Heart right ventricle (tissue), 16 donors: ENCODE measurements at regions not wholly inside any gene's neighbourhood (a gene's known extent, or its start where the extent isn't known, plus 50 kb on each side); places are given as distances from the start of the nearest gene placed in this dataset.

Experiments
- ATAC-seq, 8 donors: fragments of 200-7000 bp; cut with Tn5 transposase; one replicate each; pipeline ENCODE4 v1.9.1; 2020; ENCODE audit warnings: mild to moderate bottlenecking in 8 of 8, moderate library complexity in 8 of 8, moderate number of reproducible peaks in 1 of 8
- DNase-seq, 2 donors: peaks; one replicate each; pipeline ENCODE4 v3.0.0-alpha.2; 2020
- H3K27ac ChIP-seq, 10 donors: fragments of 200-600 bp; sonication (generic) in 2 of 10; one replicate each; pipeline versions ENCODE4 v1.5.0 to v1.8.0; 2020 to 2022; ENCODE audit warnings: mild to moderate bottlenecking in 3 of 10
- H3K27me3 ChIP-seq, 7 donors: fragments of 200-600 bp; one replicate each; pipeline ENCODE4 v1.8.0; 2021 to 2022; ENCODE audit warnings: mild to moderate bottlenecking in 2 of 7
- H3K36me3 ChIP-seq, 9 donors: fragments of 200-600 bp; sonication (generic) in 1 of 9; one replicate each; pipeline versions ENCODE4 v1.5.0 to v1.8.0; 2020 to 2022; ENCODE audit warnings: mild to moderate bottlenecking in 2 of 9
- H3K4me1 ChIP-seq, 9 donors: fragments of 200-600 bp; sonication (generic) in 1 of 9; one replicate each; pipeline versions ENCODE4 v1.5.0 to v1.8.0; 2020 to 2022; ENCODE audit warnings: mild to moderate bottlenecking in 4 of 9
- H3K4me3 ChIP-seq, 10 donors: fragments of 200-600 bp; sonication (generic) in 2 of 10; one replicate each; pipeline versions ENCODE4 v1.5.0 to v1.8.0; 2020 to 2022; ENCODE audit warnings: mild to moderate bottlenecking in 7 of 10, moderate library complexity in 2 of 10
- H3K9me3 ChIP-seq, 11 donors: fragments of 200-600 bp in 10 of 11; sonication (generic) in 2 of 11; one replicate each; pipeline versions ENCODE4 v1.5.0 to v1.8.0; 2013 to 2022; ENCODE audit warnings: mild to moderate bottlenecking in 2 of 11, control low read depth in 1 of 11, moderate library complexity in 1 of 11
- WGBS, 2 donors: extraction: QIAGEN DNeasy Blood & Tissue Kit; methylation state at CpG; one replicate each; pipeline ENCODE4 v1.1.7; 2013; ENCODE audit warnings: inconsistent platforms in 1 of 2; 5-methylcytosine and 5-hydroxymethylcytosine counted together
- intact Hi-C, 10 donors: fragments of 100-400 bp; cut with DNase I; formaldehyde crosslinking; loops; one replicate each; pipeline versions ENCODE4 v1.11.1 to v1.14.2; 2022
- TF ChIP-seq, protein P1 (sequence below), 9 donors: fragments of 200-600 bp; sonication (generic) in 2 of 9; IDR thresholded peaks; one replicate each; pipeline versions ENCODE4 v1.5.0 to v1.8.0; 2021 to 2022; ENCODE audit warnings: antibody characterized with exemption in 9 of 9, mild to moderate bottlenecking in 5 of 9, moderate library complexity in 1 of 9
- donor health status: Arrhythmogenic right ventricular cardiomyopathy.
- donor health status: ischemic (EF 13 %, LVEDD 7.1; RV severe dilation, severe dysfunction).
- donor health status: healthy with polysubstance abuse.
- donor health status: DM: no; HTN: yes; CAD: no.
- donor health status: DM: no; HTN: no; CAD: no.
- donor health status: ischemic (EF 25% LVEDD 6.9; RV normal size, moderate dysfunction).
- donor health status: ischemic (EF 25% LVEDD 5.7; RV mildly dilated, moderate dysfunction).
- donor health status: healthy.
- donor health status: DM: yes; HTN: yes; CAD: no.
- donor health status: Ischemic cardiomyopathy.
- donor health status: ischemic (EF 35%, LVEDD 5.7; RV mildly dilated, moderate dysfunction).
- donor health status: nonischemic (EF 11% LVEDD 7.7; RV severe dilation, severe dysfunction).
- donor health status: DM: yes; HTN: yes; CAD: no.
- donor health status: PGD.
- donor health status: ischemic (EF 29% LVEDD 5.4; RV normal size, mild dysfunction).
- donor health status: nonischemic (EF 23%, LVEDD 6.1; RV moderate dilation, normal function).

DNA sequence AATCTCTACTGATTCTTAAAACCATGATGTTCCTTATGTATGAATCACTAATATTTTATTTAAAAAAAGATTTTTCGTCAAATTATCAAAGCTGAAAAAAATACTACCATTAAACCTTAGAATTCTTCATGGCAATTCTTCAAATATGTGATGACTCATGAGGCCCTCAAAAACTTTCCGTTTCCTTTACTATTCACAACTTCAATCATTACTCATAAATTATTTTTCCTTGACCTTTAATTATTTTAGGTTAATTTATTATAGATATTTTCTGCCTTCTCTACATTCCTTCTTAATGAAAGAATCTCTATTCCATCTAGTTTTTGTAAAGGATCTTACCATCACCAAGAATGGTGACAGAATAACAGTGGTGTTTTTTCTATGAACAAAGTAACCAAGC lies 162.1 kb upstream of the SOX5 start:
- Histone ChIP-seq H3K9me3 (no peaks in the 10 kb centered on the region), H3K27me3 (no peaks in the 10 kb centered on the region), H3K4me3 (no peak overlapping the region), H3K4me1 (no peaks in the 10 kb centered on the region), H3K27ac (no peak overlapping the region), H3K36me3 (no peaks in the 10 kb centered on the region)
- WGBS, 2 donors: 65 to 77% methylated on average over 2 of the region's 2 CpGs
- TF ChIP-seq, protein P1, sequence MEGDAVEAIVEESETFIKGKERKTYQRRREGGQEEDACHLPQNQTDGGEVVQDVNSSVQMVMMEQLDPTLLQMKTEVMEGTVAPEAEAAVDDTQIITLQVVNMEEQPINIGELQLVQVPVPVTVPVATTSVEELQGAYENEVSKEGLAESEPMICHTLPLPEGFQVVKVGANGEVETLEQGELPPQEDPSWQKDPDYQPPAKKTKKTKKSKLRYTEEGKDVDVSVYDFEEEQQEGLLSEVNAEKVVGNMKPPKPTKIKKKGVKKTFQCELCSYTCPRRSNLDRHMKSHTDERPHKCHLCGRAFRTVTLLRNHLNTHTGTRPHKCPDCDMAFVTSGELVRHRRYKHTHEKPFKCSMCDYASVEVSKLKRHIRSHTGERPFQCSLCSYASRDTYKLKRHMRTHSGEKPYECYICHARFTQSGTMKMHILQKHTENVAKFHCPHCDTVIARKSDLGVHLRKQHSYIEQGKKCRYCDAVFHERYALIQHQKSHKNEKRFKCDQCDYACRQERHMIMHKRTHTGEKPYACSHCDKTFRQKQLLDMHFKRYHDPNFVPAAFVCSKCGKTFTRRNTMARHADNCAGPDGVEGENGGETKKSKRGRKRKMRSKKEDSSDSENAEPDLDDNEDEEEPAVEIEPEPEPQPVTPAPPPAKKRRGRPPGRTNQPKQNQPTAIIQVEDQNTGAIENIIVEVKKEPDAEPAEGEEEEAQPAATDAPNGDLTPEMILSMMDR (IDR thresholded peaks at IDR 0.05): no peak
- ATAC-seq: no peak
- DNase-seq: no peak
- intact Hi-C loops: no loop called here

DNA sequence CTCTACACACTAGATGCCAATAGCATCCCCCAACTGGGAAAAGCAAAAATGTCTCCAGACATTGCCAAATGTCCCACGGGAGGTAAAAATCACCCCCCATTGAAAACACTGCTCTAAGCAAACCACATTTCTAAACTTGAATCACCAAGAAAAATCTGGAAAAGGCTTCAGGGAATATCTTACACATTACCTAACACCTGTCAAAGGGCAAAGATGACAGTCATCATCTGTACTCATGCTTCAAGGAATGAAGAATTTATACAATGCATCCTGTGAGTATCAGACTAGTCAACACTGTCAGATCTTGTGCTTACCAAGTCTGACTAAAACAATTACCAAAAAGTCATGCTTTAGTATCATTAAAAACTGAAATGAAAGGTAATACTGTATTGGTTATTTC lies 161.6 kb upstream of the SOX5 start:
- TF ChIP-seq, protein P1 (IDR thresholded peaks at IDR 0.05): no peak
- ATAC-seq (no peak), DNase-seq (no peak)
- Histone ChIP-seq H3K27ac (no peak overlapping the region), H3K27me3 (no peaks in the 10 kb centered on the region), H3K9me3 (no peaks in the 10 kb centered on the region), H3K4me3 (no peak overlapping the region), H3K36me3 (no peaks in the 10 kb centered on the region), H3K4me1 (no peaks in the 10 kb centered on the region)
- intact Hi-C loops: no loop called here
- WGBS, 2 donors: 93 to 100% methylated on average over 1 of the region's 1 CpG

DNA sequence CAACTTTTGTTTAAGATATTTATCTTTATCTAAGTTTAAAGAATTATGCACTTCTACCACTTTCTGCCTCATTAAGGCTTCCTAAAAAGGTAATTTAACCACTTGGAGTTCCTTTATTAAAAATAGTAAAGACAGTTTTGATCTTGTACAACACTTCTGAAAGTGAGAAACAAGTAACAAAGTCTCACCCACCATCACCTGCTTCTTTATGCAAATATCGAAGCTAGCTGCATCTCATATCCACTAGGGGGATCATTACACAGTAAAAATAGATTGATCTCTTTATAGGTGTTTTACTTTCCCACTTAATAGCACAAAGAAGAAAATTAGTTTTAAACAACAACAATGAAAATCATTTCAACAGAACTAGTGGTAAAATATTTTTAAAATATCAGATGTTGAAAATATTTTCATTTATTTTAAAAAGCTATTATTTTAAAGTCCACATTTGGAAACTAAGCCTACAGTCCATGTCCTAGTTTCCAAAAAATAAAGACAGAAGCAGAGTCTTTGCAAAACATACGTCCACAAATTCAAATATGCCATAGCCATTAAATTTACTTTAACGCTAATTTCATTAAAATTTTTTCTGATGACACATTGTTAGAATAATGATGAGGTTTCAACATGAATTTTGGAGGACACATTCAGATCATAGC lies 160.0 kb upstream of the SOX5 start:
- no peak overlapping the region for H3K4me3 ChIP-seq
- WGBS, 2 donors: 54 to 61% methylated on average over 3 of the region's 3 CpGs
- ATAC-seq (no peak), DNase-seq (no peak)
- H3K36me3 ChIP-seq: no peaks in the 10 kb centered on the region
- no peak overlapping the region for H3K27ac ChIP-seq
- H3K4me1 ChIP-seq: no peaks in the 10 kb centered on the region
- H3K27me3 ChIP-seq: no peaks in the 10 kb centered on the region
- intact Hi-C loops: loop anchor here in 1 of 10 donors (5.0 kb wide), 1 partner anchor 488 kb away; no protein-coding TSS in a partner anchor
- TF ChIP-seq, protein P1 (IDR thresholded peaks at IDR 0.05): peak in 7 of 9 donors; percentile 17 to 59 (median 45)
- peaks cover 0 to 6% (median 0%) of the 10 kb centered on the region in 11 donors for H3K9me3 ChIP-seq

DNA sequence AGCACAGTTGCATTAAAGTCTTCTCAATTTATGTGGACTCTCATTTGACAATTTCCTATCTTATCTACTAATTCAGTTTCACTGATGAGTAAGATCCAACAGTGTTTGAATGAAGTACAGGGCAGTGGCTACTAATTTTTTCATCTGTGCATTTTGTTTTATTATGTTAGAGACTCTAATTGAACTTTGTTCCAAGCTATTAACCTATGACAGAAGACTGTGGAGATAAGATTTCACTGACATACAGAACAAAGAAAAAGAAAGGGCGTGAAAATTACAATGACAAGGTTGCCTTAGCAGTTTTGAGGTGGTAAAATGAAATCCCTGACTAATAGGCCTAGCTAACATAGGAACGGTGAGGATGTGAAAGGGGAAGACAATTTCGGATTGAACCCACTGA lies 153.2 kb upstream of the SOX5 start:
- intact Hi-C loops: no loop called here
- Histone ChIP-seq H3K27me3 (no peaks in the 10 kb centered on the region), H3K9me3 (peaks cover 0 to 20% (median 0%) of the 10 kb centered on the region in 11 donors), H3K27ac (no peak overlapping the region), H3K4me3 (no peak overlapping the region), H3K4me1 (no peaks in the 10 kb centered on the region), H3K36me3 (no peaks in the 10 kb centered on the region)
- TF ChIP-seq, protein P1 (IDR thresholded peaks at IDR 0.05): no peak
- no peak for ATAC-seq
- WGBS, 2 donors: 68 to 86% methylated on average over 3 of the region's 3 CpGs
- no peak for DNase-seq
